ENCODE measurements at regions not wholly inside any gene's neighbourhood (a gene's known extent, or its start where the extent isn't known, plus 50 kb on each side); places are given as distances from the start of the nearest gene placed in this dataset.
"Not testable (repeated sequence)": the region's sequence is repeated elsewhere in the genome, so short reads cannot be mapped to it uniquely, and the experiment has no call there.

GRCh38 chr7:36058020-36058592, 94.9 kb upstream of the EEPD1 start:
- Histone ChIP-seq H3K4me2 (ENCODE audit: insufficient read depth, insufficient read length, low read length) (no peak overlapping the region), H2AK5ac (ENCODE audit: insufficient read length, low read length) (no peak overlapping the region), H4K8ac (replicated peaks; ENCODE audit: insufficient read length, low read depth, low read length) (no peak overlapping the region), H3T11ph (ENCODE audit: low read length) (no peak overlapping the region), H2AFZ (ENCODE audit: low read length) (no peak overlapping the region), H2BK120ac (ENCODE audit: low read depth, low read length, poor library complexity, severe bottlenecking) (no peak overlapping the region), H3K79me2 (ENCODE audit: insufficient read depth, low read length) (no peaks in the 10 kb centered on the region), H3K23me2 (ENCODE audit: insufficient read length, low read depth, low read length, poor library complexity, severe bottlenecking) (no peaks in the 10 kb centered on the region), H2BK12ac (ENCODE audit: insufficient read length, low read depth, low read length) (no peak overlapping the region), H3K27me3 (ENCODE audit: insufficient read depth, low read length) (no peaks in the 10 kb centered on the region), H2BK20ac (ENCODE audit: low read depth, low read length, poor library complexity, severe bottlenecking) (no peak overlapping the region), H4K91ac (ENCODE audit: insufficient read length, low read depth, low read length) (no peak overlapping the region), H4K5ac (ENCODE audit: insufficient read length, low read depth, low read length) (no peak overlapping the region), H3K9me3 (ENCODE audit: control insufficient read depth, low read depth, low read length) (no peaks in the 10 kb centered on the region), H3K79me1 (ENCODE audit: insufficient read depth, low read depth, low read length, poor library complexity, severe bottlenecking) (no peaks in the 10 kb centered on the region), H3K56ac (ENCODE audit: insufficient read length, low read depth, low read length) (no peak overlapping the region), H2BK15ac (ENCODE audit: low read depth, low read length) (no peak overlapping the region), H3K9ac (ENCODE audit: extremely low read depth, insufficient read length, low read length) (no peak overlapping the region), H3K27ac (ENCODE audit: insufficient read length, low read depth, low read length) (no peak overlapping the region), H3K23ac (ENCODE audit: insufficient read length, low read depth, low read length) (no peak overlapping the region), H3K4ac (ENCODE audit: low read depth, low read length) (no peak overlapping the region), H4K20me1 (ENCODE audit: control insufficient read depth, insufficient read depth, insufficient read length) (no peaks in the 10 kb centered on the region), H3K14ac (ENCODE audit: insufficient read depth, low read length) (no peak overlapping the region), H3K4me1 (ENCODE audit: insufficient read depth, low read length) (peaks cover 2% of the 10 kb centered on the region; the same call in 1 of the 2 replicates), H3K18ac (ENCODE audit: insufficient read length, low read depth, low read length) (no peak overlapping the region), H2BK5ac (ENCODE audit: insufficient read length, low read length) (no peak overlapping the region)
- DNase-seq, result no peak
- H3K36me3 Mint-ChIP-seq (ENCODE audit: insufficient read depth in 1 of 3, low read depth in 3 of 3), result no peaks in the 10 kb centered on the region; a peak in 1 of 7 replicates
- peak overlapping the region in 1 of 3 experiments; percentile 16; a peak in 3 of 7 replicates for H3K27ac Mint-ChIP-seq
- H3K9me3 Mint-ChIP-seq, result peaks cover 0 to 4% of the 10 kb centered on the region in 2 experiments; a peak in 2 of 5 replicates
- peaks cover 11 to 12% of the 10 kb centered on the region in 2 experiments for H3K4me1 Mint-ChIP-seq
- no peak for TF ChIP-seq CTCF (conservative IDR thresholded peaks at IDR 0.05)
- WGBS (ENCODE audit: extremely low coverage, insufficient read length, low lambda C conversion rate), result no CpG with 5 or more reads among the region's 9 CpGs
- no peak overlapping the region for H3K4me3 Mint-ChIP-seq
- H3K27me3 Mint-ChIP-seq (ENCODE audit: low read depth), result no peaks in the 10 kb centered on the region; the same call in 1 of the 2 replicates

- not testable (repeated sequence) for H3K23me2 ChIP-seq (ENCODE audit: insufficient read length, low read depth, low read length, poor library complexity, severe bottlenecking); H2BK5ac ChIP-seq (ENCODE audit: insufficient read length, low read length); DNase-seq; H3K23ac ChIP-seq (ENCODE audit: insufficient read length, low read depth, low read length); H3K4ac ChIP-seq (ENCODE audit: low read depth, low read length); H3T11ph ChIP-seq (ENCODE audit: low read length); H2BK15ac ChIP-seq (ENCODE audit: low read depth, low read length); H2AFZ ChIP-seq (ENCODE audit: low read length); H3K27me3 ChIP-seq (ENCODE audit: insufficient read depth, low read length); H3K18ac ChIP-seq (ENCODE audit: insufficient read length, low read depth, low read length); H3K4me3 Mint-ChIP-seq; H2BK120ac ChIP-seq (ENCODE audit: low read depth, low read length, poor library complexity, severe bottlenecking); H3K56ac ChIP-seq (ENCODE audit: insufficient read length, low read depth, low read length); H2AK5ac ChIP-seq (ENCODE audit: insufficient read length, low read length); H4K20me1 ChIP-seq (ENCODE audit: control insufficient read depth, insufficient read depth, insufficient read length); H3K79me1 ChIP-seq (ENCODE audit: insufficient read depth, low read depth, low read length, poor library complexity, severe bottlenecking); H3K36me3 Mint-ChIP-seq (ENCODE audit: insufficient read depth in 1 of 3, low read depth in 3 of 3); H2BK12ac ChIP-seq (ENCODE audit: insufficient read length, low read depth, low read length); H3K9me3 ChIP-seq (ENCODE audit: control insufficient read depth, low read depth, low read length); H3K9ac ChIP-seq (ENCODE audit: extremely low read depth, insufficient read length, low read length); H4K5ac ChIP-seq (ENCODE audit: insufficient read length, low read depth, low read length); H3K27ac ChIP-seq (ENCODE audit: insufficient read length, low read depth, low read length); H3K27me3 Mint-ChIP-seq (ENCODE audit: low read depth); H3K4me1 ChIP-seq (ENCODE audit: insufficient read depth, low read length); H3K27ac Mint-ChIP-seq; H3K79me2 ChIP-seq (ENCODE audit: insufficient read depth, low read length); H3K14ac ChIP-seq (ENCODE audit: insufficient read depth, low read length); H4K91ac ChIP-seq (ENCODE audit: insufficient read length, low read depth, low read length); H3K9me3 Mint-ChIP-seq; H4K8ac ChIP-seq (replicated peaks; ENCODE audit: insufficient read length, low read depth, low read length); H2BK20ac ChIP-seq (ENCODE audit: low read depth, low read length, poor library complexity, severe bottlenecking); H3K4me2 ChIP-seq (ENCODE audit: insufficient read depth, insufficient read length, low read length)
- peaks cover 22 to 23% of the 10 kb centered on the region in 2 experiments for H3K4me1 Mint-ChIP-seq
- WGBS (ENCODE audit: extremely low coverage, insufficient read length, low lambda C conversion rate), result no CpG with 5 or more reads among the region's 11 CpGs
These were observed 92.7 kb upstream of the EEPD1 start for GRCh38 chr7:36060388-36060787.
